Central memory CD4-positive, alpha-beta T cell (primary cell): ENCODE measurements at regions not wholly inside any gene's neighbourhood (a gene's known extent, or its start where the extent isn't known, plus 50 kb on each side); places are given as distances from the start of the nearest gene placed in this dataset.

Experiments used
- DNase-seq: peaks from one replicate; pipeline ENCODE4 v3.0.0; 2022

GRCh38 chr7:130931423-130931822, 197.4 kb upstream of the KLF14 start:
- DNase-seq = no peak

- DNase-seq = no peak
Measured at GRCh38 chr7:130932088-130932487, 198.1 kb upstream of the KLF14 start.

- no peak for DNase-seq
Measured at GRCh38 chr7:130932667-130933432, 198.8 kb upstream of the KLF14 start.

GRCh38 chr7:130933919-130934318, 199.9 kb upstream of the KLF14 start:
- no peak for DNase-seq

- no peak for DNase-seq
Measured at GRCh38 chr7:130935564-130936157, 201.7 kb upstream of the KLF14 start.

- DNase-seq = no peak
Measured at GRCh38 chr7:130936202-130936931, 202.4 kb upstream of the KLF14 start.

GRCh38 chr7:130937016-130937415, 203.0 kb upstream of the KLF14 start:
- no peak for DNase-seq

- no peak for DNase-seq
Measured at GRCh38 chr7:130937830-130938229, 203.8 kb upstream of the KLF14 start.

- DNase-seq = peak; percentile 88
Measured at GRCh38 chr7:130938661-130939060, 204.7 kb upstream of the KLF14 start.

GRCh38 chr7:130939321-130940095, 205.5 kb upstream of the KLF14 start:
- no peak for DNase-seq

GRCh38 chr7:130940326-130940725, 206.3 kb upstream of the KLF14 start:
- DNase-seq = no peak

- DNase-seq = no peak
Measured at GRCh38 chr7:130940907-130941306, 206.9 kb upstream of the KLF14 start.

- no peak for DNase-seq
Measured at GRCh38 chr7:130941322-130942210, 207.6 kb upstream of the KLF14 start.

GRCh38 chr7:130942211-130942964, 208.4 kb upstream of the KLF14 start:
- no peak for DNase-seq

GRCh38 chr7:130943336-130943901, 209.4 kb upstream of the KLF14 start:
- peak; percentile 65 for DNase-seq

GRCh38 chr7:130943981-130944380, 210.0 kb upstream of the KLF14 start:
- no peak for DNase-seq

- no peak for DNase-seq
Measured at GRCh38 chr7:130944997-130945396, 211.0 kb upstream of the KLF14 start.

- no peak for DNase-seq
Measured at GRCh38 chr7:130945411-130945811, 211.4 kb upstream of the KLF14 start.

GRCh38 chr7:130946114-130946513, 212.1 kb upstream of the KLF14 start:
- no peak for DNase-seq

GRCh38 chr7:130947792-130948580, 214.0 kb upstream of the KLF14 start:
- peak; percentile 56 for DNase-seq
